ENCODE measurements at regions not wholly inside any gene's neighbourhood (a gene's known extent, or its start where the extent isn't known, plus 50 kb on each side); places are given as distances from the start of the nearest gene placed in this dataset.

- no peak for DNase-seq (ENCODE audit: low read depth)
- no peak overlapping the region for H3K4me3 ChIP-seq (ENCODE audit: low read depth, low read length)
- TF ChIP-seq POLR2A (IDR thresholded peaks at IDR 0.05; ENCODE audit: extremely low read depth, insufficient read length), result no peak
- TF ChIP-seq, protein P1, sequence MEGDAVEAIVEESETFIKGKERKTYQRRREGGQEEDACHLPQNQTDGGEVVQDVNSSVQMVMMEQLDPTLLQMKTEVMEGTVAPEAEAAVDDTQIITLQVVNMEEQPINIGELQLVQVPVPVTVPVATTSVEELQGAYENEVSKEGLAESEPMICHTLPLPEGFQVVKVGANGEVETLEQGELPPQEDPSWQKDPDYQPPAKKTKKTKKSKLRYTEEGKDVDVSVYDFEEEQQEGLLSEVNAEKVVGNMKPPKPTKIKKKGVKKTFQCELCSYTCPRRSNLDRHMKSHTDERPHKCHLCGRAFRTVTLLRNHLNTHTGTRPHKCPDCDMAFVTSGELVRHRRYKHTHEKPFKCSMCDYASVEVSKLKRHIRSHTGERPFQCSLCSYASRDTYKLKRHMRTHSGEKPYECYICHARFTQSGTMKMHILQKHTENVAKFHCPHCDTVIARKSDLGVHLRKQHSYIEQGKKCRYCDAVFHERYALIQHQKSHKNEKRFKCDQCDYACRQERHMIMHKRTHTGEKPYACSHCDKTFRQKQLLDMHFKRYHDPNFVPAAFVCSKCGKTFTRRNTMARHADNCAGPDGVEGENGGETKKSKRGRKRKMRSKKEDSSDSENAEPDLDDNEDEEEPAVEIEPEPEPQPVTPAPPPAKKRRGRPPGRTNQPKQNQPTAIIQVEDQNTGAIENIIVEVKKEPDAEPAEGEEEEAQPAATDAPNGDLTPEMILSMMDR (IDR thresholded peaks at IDR 0.05; ENCODE audit: low read depth, low read length), result no peak
- TF ChIP-seq MYC (IDR thresholded peaks at IDR 0.05; ENCODE audit: low read depth, low read length), result no peak
- TF ChIP-seq MAX (IDR thresholded peaks at IDR 0.05; ENCODE audit: low read depth, low read length), result no peak
These were observed 343.9 kb downstream of the ARRDC4 start for GRCh38 chr15:98304371-98304770.

- TF ChIP-seq MYC (IDR thresholded peaks at IDR 0.05; ENCODE audit: low read depth, low read length) (no peak), POLR2A (IDR thresholded peaks at IDR 0.05; ENCODE audit: extremely low read depth, insufficient read length) (no peak)
- TF ChIP-seq, protein P1 (IDR thresholded peaks at IDR 0.05; ENCODE audit: low read depth, low read length), result peak; percentile 40
- DNase-seq (ENCODE audit: low read depth), result no peak
- no peak overlapping the region for H3K4me3 ChIP-seq (ENCODE audit: low read depth, low read length)
These were observed 340.2 kb upstream of the IGF1R start for GRCh38 chr15:98308117-98308516.

- H3K4me3 ChIP-seq (ENCODE audit: low read depth, low read length), result no peak overlapping the region
- TF ChIP-seq, protein P1 (IDR thresholded peaks at IDR 0.05; ENCODE audit: low read depth, low read length), result peak; percentile 79
- TF ChIP-seq POLR2A (IDR thresholded peaks at IDR 0.05; ENCODE audit: extremely low read depth, insufficient read length), result no peak
- no peak for TF ChIP-seq MAX (IDR thresholded peaks at IDR 0.05; ENCODE audit: low read depth, low read length)
- no peak for TF ChIP-seq MYC (IDR thresholded peaks at IDR 0.05; ENCODE audit: low read depth, low read length)
- DNase-seq (ENCODE audit: low read depth), result peak; percentile 75
These were observed 336.7 kb upstream of the IGF1R start for GRCh38 chr15:98311566-98312188.

DNA sequence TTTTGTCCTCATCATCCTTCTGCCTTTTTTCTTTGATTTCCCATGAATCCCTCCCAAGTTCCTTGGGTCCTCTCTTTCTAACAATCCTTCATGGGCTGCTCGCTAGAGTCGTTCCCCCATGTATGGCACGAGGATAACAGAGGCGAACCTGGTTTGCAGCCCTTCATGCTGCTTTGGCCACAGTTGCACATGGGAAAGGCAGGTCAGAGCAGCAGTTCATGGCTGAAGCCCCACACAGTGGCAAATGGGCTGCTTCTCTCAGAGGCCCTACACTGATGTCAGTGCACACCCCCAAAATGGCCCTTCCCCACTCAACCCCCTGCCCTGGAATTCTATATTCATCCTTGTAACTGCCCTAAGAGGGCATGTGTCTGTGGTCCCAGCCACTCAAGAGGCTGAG is 335.4 kb upstream of the IGF1R start:
- TF ChIP-seq MYC (IDR thresholded peaks at IDR 0.05; ENCODE audit: low read depth, low read length), result no peak
- TF ChIP-seq POLR2A (IDR thresholded peaks at IDR 0.05; ENCODE audit: extremely low read depth, insufficient read length), result no peak
- TF ChIP-seq, protein P1 (IDR thresholded peaks at IDR 0.05; ENCODE audit: low read depth, low read length), result no peak
- TF ChIP-seq MAX (IDR thresholded peaks at IDR 0.05; ENCODE audit: low read depth, low read length), result no peak
- no peak overlapping the region for H3K4me3 ChIP-seq (ENCODE audit: low read depth, low read length)
- no peak for DNase-seq (ENCODE audit: low read depth)

- no peak for DNase-seq (ENCODE audit: low read depth)
- H3K4me3 ChIP-seq (ENCODE audit: low read depth, low read length), result no peak overlapping the region
- TF ChIP-seq MYC (IDR thresholded peaks at IDR 0.05; ENCODE audit: low read depth, low read length), result no peak
- no peak for TF ChIP-seq POLR2A (IDR thresholded peaks at IDR 0.05; ENCODE audit: extremely low read depth, insufficient read length)
- TF ChIP-seq, protein P1 (IDR thresholded peaks at IDR 0.05; ENCODE audit: low read depth, low read length), result no peak
- TF ChIP-seq MAX (IDR thresholded peaks at IDR 0.05; ENCODE audit: low read depth, low read length), result no peak
These were observed 332.4 kb upstream of the IGF1R start for GRCh38 chr15:98315971-98316370.

GRCh38 chr15:98321896-98322295 is 326.4 kb upstream of the IGF1R start:
- H3K4me3 ChIP-seq (ENCODE audit: low read depth, low read length), result no peak overlapping the region
- DNase-seq (ENCODE audit: low read depth), result peak; percentile 65
- no peak for TF ChIP-seq POLR2A (IDR thresholded peaks at IDR 0.05; ENCODE audit: extremely low read depth, insufficient read length)
- TF ChIP-seq, protein P1 (IDR thresholded peaks at IDR 0.05; ENCODE audit: low read depth, low read length), result no peak
- no peak for TF ChIP-seq MAX (IDR thresholded peaks at IDR 0.05; ENCODE audit: low read depth, low read length)

Measured in NB4 (cell line).